Kidney (tissue), 13 donors: ENCODE measurements at regions not wholly inside any gene's neighbourhood (a gene's known extent, or its start where the extent isn't known, plus 50 kb on each side); places are given as distances from the start of the nearest gene placed in this dataset.

Experiments used
- DNase-seq, 5 donors: peaks; one replicate each; pipeline ENCODE4 v3.0.0-alpha.2; 2013 to 2020
- FAIRE-seq: peaks from 2 replicates; lab custom pipeline; 2012; peaks lifted over from hg19 to GRCh38; lab: Jason Lieb, UNC
- H3K27ac ChIP-seq, 2 donors: one replicate each; pipeline ENCODE4 v1.7.0; 2013; ENCODE audit warnings: low read depth in 2 of 2, low read length in 2 of 2, inconsistent platforms in 1 of 2
- H3K27me3 ChIP-seq: one replicate; pipeline ENCODE4 v1.7.1; 2013; ENCODE audit warnings: low read length, inconsistent platforms; ENCODE audit not compliant: control insufficient read depth, insufficient read depth
- H3K36me3 ChIP-seq, 3 donors: one replicate each; pipeline versions ENCODE4 v1.7.0 to v1.7.1; 2013; ENCODE audit warnings: low read length in 3 of 3, control low read depth in 1 of 3, inconsistent platforms in 1 of 3; ENCODE audit not compliant: insufficient read depth in 3 of 3, control insufficient read depth in 2 of 3
- H3K4me1 ChIP-seq, 3 donors: one replicate each; pipeline versions ENCODE4 v1.7.0 to v1.7.1; 2013; ENCODE audit warnings: low read length in 3 of 3, inconsistent platforms in 1 of 3, low read depth in 1 of 3; ENCODE audit not compliant: control insufficient read depth in 2 of 3, insufficient read depth in 2 of 3
- H3K4me3 ChIP-seq, 3 donors: one replicate each; pipeline versions ENCODE4 v1.7.0 to v1.8.1; 2013; ENCODE audit warnings: low read length in 3 of 3, control low read depth in 1 of 3, inconsistent platforms in 1 of 3
- H3K9ac ChIP-seq, 3 donors: one replicate each; pipeline versions ENCODE4 v1.7.0 to v1.7.1; 2013; ENCODE audit warnings: low read length in 3 of 3, control low read depth in 1 of 3, inconsistent platforms in 1 of 3
- H3K9me3 ChIP-seq, 3 donors: one replicate each; pipeline versions ENCODE4 v1.7.0 to v1.7.1; 2013; ENCODE audit warnings: low read length in 3 of 3, control low read depth in 1 of 3, inconsistent platforms in 1 of 3; ENCODE audit not compliant: control insufficient read depth in 2 of 3, insufficient read depth in 1 of 3
- intact Hi-C: fragments of 100-400 bp; cut with DNase I; formaldehyde crosslinking; loops from one replicate; pipeline ENCODE4 v1.11.1; 2022
- TF ChIP-seq, protein P1 (sequence below): IDR thresholded peaks from 3 replicates; pipeline ENCODE4 v1.5.1; 2012; ENCODE audit warnings: mild to moderate bottlenecking, moderate library complexity, borderline replicate concordance; ENCODE audit not compliant: insufficient read depth; ENCODE audit errors: extremely low read depth
- donor health status: control.
- donor health status: control.
- donor health status: control.
- donor health status: control.
- donor health status: control.
- donor health status: DM: yes; HTN: yes; CAD: no.
- donor health status: Normal renal cell carcinoma (clear cell type).

DNA sequence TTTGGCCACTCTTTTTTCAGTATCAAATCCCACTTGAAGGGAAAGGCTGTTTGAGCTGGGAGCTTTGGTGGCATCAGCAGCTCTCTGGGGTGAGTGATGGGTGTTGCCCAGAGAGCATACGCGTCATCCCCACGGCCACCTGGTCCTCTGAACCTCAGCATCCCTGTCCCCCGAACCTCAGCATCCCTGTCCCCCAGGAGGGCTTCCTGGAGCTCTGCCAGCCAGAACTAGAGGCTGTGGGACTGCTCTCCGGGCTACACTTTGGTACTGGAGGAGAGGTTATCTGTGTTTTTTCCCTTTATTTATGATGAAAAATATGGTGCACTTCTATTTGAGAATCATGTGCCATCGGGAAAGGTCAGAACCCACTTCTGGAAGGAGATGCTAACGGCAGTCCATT lies 131.5 kb upstream of the RTL1 start:
- no peaks in the 10 kb centered on the region for H3K4me1 ChIP-seq
- no peaks in the 10 kb centered on the region for H3K36me3 ChIP-seq
- H3K27ac ChIP-seq, result no peak overlapping the region
- no peak overlapping the region for H3K4me3 ChIP-seq
- no peaks in the 10 kb centered on the region for H3K27me3 ChIP-seq
- DNase-seq (peak in 2 of 5 donors; percentile 5 to 52), FAIRE-seq (no peak)
- TF ChIP-seq, protein P1, sequence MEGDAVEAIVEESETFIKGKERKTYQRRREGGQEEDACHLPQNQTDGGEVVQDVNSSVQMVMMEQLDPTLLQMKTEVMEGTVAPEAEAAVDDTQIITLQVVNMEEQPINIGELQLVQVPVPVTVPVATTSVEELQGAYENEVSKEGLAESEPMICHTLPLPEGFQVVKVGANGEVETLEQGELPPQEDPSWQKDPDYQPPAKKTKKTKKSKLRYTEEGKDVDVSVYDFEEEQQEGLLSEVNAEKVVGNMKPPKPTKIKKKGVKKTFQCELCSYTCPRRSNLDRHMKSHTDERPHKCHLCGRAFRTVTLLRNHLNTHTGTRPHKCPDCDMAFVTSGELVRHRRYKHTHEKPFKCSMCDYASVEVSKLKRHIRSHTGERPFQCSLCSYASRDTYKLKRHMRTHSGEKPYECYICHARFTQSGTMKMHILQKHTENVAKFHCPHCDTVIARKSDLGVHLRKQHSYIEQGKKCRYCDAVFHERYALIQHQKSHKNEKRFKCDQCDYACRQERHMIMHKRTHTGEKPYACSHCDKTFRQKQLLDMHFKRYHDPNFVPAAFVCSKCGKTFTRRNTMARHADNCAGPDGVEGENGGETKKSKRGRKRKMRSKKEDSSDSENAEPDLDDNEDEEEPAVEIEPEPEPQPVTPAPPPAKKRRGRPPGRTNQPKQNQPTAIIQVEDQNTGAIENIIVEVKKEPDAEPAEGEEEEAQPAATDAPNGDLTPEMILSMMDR, result no peak
- intact Hi-C loops, result no loop called here
- no peak overlapping the region for H3K9ac ChIP-seq
- H3K9me3 ChIP-seq, result no peaks in the 10 kb centered on the region

DNA sequence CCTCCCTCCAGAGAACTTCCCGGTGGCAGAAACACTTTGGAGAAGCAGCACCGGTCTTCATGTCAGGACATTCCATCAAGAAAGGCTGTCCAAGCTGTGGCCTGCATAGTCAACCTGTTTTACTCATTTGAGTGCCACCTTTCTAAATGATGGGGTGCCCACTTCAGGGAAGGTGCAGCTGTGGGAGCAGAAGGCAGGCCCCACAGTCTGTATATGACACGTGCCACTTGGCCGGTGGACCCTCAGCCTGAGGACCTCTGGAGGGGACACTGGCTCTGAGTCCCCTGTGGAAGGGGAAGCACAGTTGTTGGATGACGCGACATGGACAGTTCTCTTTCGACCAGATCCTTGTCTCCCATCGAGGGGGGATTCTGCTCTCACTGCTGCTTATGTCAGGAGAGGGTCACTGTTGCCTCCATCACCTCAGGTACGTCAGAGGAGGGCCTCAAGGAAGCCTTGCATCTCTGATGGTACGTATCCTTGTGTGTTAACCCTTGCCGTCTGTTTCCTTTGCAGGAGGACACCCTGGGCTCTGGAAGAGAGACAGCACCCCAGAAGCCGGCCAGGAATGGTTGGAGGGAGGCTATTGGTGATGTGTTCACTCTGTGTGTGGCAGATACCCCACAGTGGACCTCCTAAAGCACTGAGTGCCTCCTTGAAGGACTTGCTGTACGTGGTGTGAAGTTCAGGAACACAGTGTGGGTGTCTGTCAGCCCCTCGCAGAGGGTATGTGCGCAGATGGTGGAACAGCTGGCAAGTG lies 132.1 kb upstream of the RTL1 start:
- FAIRE-seq (no peak), DNase-seq (peak in 2 of 5 donors; percentile 9 to 41)
- H3K36me3 ChIP-seq, result no peaks in the 10 kb centered on the region
- H3K4me3 ChIP-seq, result no peak overlapping the region
- H3K4me1 ChIP-seq, result no peaks in the 10 kb centered on the region
- no peaks in the 10 kb centered on the region for H3K9me3 ChIP-seq
- TF ChIP-seq, protein P1, result no peak
- H3K9ac ChIP-seq, result no peak overlapping the region
- intact Hi-C loops, result no loop called here
- H3K27ac ChIP-seq, result no peak overlapping the region
- H3K27me3 ChIP-seq, result no peaks in the 10 kb centered on the region

DNA sequence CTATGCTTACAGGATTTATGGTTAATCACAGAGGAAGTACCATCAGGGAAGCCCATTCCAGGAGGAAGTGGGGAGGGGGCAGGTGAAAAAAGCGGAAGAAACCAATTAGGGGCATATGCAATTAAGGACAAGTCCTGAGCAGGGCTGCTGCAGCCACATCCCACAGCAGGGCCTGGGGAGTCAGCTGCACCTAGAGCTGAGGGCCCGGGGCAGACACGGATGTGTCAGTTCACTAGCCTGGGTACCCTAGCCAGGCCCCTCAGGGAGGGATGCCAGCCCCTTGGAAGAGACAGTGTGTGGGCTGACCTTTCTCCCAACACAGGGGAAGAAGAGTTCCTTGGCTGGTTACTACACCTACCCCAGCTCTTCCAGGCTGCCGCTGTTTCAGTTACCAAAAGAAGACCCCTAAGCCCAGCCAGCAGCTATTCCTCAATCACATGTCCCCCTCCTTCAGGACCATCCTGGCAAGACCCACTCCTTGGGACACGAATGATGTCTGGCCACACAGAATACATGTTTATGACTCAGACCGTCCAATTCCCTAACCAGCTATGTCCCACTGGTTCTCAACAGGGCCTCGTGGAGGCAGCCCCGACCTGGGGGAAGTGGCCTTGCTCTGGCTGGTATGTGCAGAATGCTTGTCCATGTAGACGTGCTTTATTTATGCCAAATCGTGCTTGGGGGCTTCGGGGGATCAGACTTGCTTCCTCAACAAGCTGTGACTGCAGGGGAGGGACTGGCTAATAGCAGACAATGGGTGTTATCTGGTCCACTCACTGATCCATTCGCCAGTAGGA lies 133.7 kb upstream of the RTL1 start:
- Histone ChIP-seq H3K4me1 (no peaks in the 10 kb centered on the region), H3K27me3 (no peaks in the 10 kb centered on the region), H3K9me3 (no peaks in the 10 kb centered on the region), H3K9ac (no peak overlapping the region), H3K36me3 (no peaks in the 10 kb centered on the region), H3K27ac (no peak overlapping the region), H3K4me3 (no peak overlapping the region)
- DNase-seq (peak in 1 of 5 donors; percentile 45), FAIRE-seq (no peak)
- TF ChIP-seq, protein P1, result no peak
- intact Hi-C loops, result no loop called here
